Panc1 (cell line): ENCODE measurements at regions not wholly inside any gene's neighbourhood (a gene's known extent, or its start where the extent isn't known, plus 50 kb on each side); places are given as distances from the start of the nearest gene placed in this dataset.

Experiments used
- ATAC-seq: fragments of 200-7000 bp; cut with Tn5 transposase; 2 replicates; pipeline ENCODE4 v1.9.1; 2020; ENCODE audit warnings: mild to moderate bottlenecking, moderate library complexity
- BruUV-seq: library from RNA; stranded (reverse); fragments of 400-500 nt; replicated peaks from 2 replicates; lab custom pipeline; 2021; lab: Mats Ljungman, UMichigan
- CTCF ChIA-PET: fragments of 300-600 bp; sonication (Branson Sonifier 250); formaldehyde crosslinking; loops from one replicate; lab custom pipeline; 2022; ENCODE audit warnings: antibody characterized with exemption; lab: Charles Lee
- POLR2A ChIA-PET: fragments of 300-600 bp; sonication (Branson Sonifier 250); formaldehyde crosslinking; loops from one replicate; lab custom pipeline; 2022; ENCODE audit warnings: antibody characterized with exemption; lab: Charles Lee
- DNase-seq: peaks from one replicate; pipeline ENCODE4 v3.0.0-alpha.2; 2010; ENCODE audit warnings: low read depth, low spot score
- H3K27ac ChIP-seq: 2 replicates; pipeline ENCODE4 v1.5.1; 2011; ENCODE audit warnings: mild to moderate bottlenecking, low read length, inconsistent platforms
- H3K27me3 ChIP-seq: fragments of 200-500 bp; sonication (Bioruptor generic); 2 replicates; pipeline ENCODE4 v1.6.0; 2014; ENCODE audit warnings: low read length, inconsistent platforms; ENCODE audit not compliant: control insufficient read depth, insufficient read depth
- H3K36me3 ChIP-seq: fragments of 200-500 bp; sonication (Bioruptor generic); 2 replicates; pipeline ENCODE4 v1.5.1; 2014; ENCODE audit warnings: inconsistent platforms, mild to moderate bottlenecking, low read length, moderate library complexity; ENCODE audit not compliant: control insufficient read depth, insufficient read depth
- H3K4me1 ChIP-seq: 2 replicates; pipeline ENCODE4 v1.5.1; 2011; ENCODE audit warnings: inconsistent platforms, mild to moderate bottlenecking, low read length, moderate library complexity; ENCODE audit not compliant: control insufficient read depth, insufficient read depth
- H3K4me3 ChIP-seq, 2 experiments: 2 replicates each; pipeline ENCODE4 v1.5.1; 2011 to 2012; ENCODE audit warnings: low read depth in 2 of 2, low read length in 2 of 2, mild to moderate bottlenecking in 2 of 2, inconsistent platforms in 1 of 2, moderate library complexity in 1 of 2
- H3K9me3 ChIP-seq: fragments of 200-500 bp; sonication (Bioruptor generic); 2 replicates; pipeline ENCODE4 v1.5.1; 2014; ENCODE audit warnings: low read depth, mild to moderate bottlenecking, inconsistent platforms, low read length, moderate library complexity; ENCODE audit not compliant: control insufficient read depth, insufficient read depth
- CTCF ChIP-seq: fragments of 450-650 bp; IDR thresholded peaks from 2 replicates; pipeline ENCODE4 v1.5.1; 2017; ENCODE audit warnings: mild to moderate bottlenecking
- POLR2AphosphoS5 ChIP-seq: IDR thresholded peaks from 2 replicates; pipeline ENCODE4 v1.6.1; 2012; ENCODE audit warnings: mild to moderate bottlenecking, low read depth, low read length, moderate library complexity
- REST ChIP-seq, 2 experiments: IDR thresholded peaks; 2 replicates each; pipeline ENCODE4 v1.6.1; 2011 to 2012; ENCODE audit warnings: low read depth in 2 of 2, control low read depth in 1 of 2, low read length in 1 of 2, mild to moderate bottlenecking in 1 of 2, moderate library complexity in 1 of 2; ENCODE audit not compliant: insufficient read depth in 1 of 2
- SIN3A ChIP-seq: IDR thresholded peaks from 2 replicates; pipeline ENCODE4 v1.6.1; 2012; ENCODE audit warnings: low read depth, mild to moderate bottlenecking, low read length, moderate library complexity, borderline replicate concordance; ENCODE audit not compliant: insufficient read depth
- TCF7L2 ChIP-seq: IDR thresholded peaks from 2 replicates; pipeline ENCODE4 v1.6.1; 2011; ENCODE audit warnings: mild to moderate bottlenecking, low read depth, low read length, inconsistent platforms
- in situ Hi-C: cut with HindIII; loops from 2 replicates; pipeline ENCODE4 v1.10.0; 2016; ENCODE audit warnings: low sequenced_read_pairs, low pct_unique_long_range_greater_than_20kb
- intact Hi-C: fragments of 100-400 bp; cut with micrococcal nuclease; formaldehyde crosslinking; loops from one replicate; pipeline ENCODE4 v1.10.0; 2022; ENCODE audit not compliant: unreplicated experiment

- Histone ChIP-seq H3K27me3 (0 out of 2 replicates have a peak, but pooled peaks cover 2% of the 10 kb centered on the region), H3K4me3 (no peak overlapping the region), H3K4me1 (no peaks in the 10 kb centered on the region), H3K36me3 (no peaks in the 10 kb centered on the region), H3K9me3 (no peaks in the 10 kb centered on the region), H3K27ac (no peak overlapping the region)
- intact Hi-C loops: no loop called here
- BruUV-seq: no TSS peak
- in situ Hi-C loops: no loop called here
- ChIA-PET CTCF (no interaction called here), POLR2A (no interaction called here)
- TF ChIP-seq POLR2AphosphoS5 (no peak), CTCF (no peak), TCF7L2 (no peak), REST (IDR thresholded peaks at IDR 0.05; ENCODE audit: insufficient read depth in 1 of 2, low read depth in 2 of 2, low read length in 1 of 2) (no peak), SIN3A (no peak)
- DNase-seq (no peak), ATAC-seq (no peak)
Observed at GRCh38 chr2:10977003-10977402, 65.3 kb downstream of the KCNF1 start.

- BruUV-seq: no TSS peak
- no peaks in the 10 kb centered on the region for H3K36me3 ChIP-seq
- CTCF ChIA-PET: no interaction called here
- intact Hi-C loops (no loop called here), in situ Hi-C loops (no loop called here)
- TF ChIP-seq SIN3A: no peak
- POLR2A ChIA-PET: no interaction called here
- no peak for DNase-seq
- no peaks in the 10 kb centered on the region for H3K9me3 ChIP-seq
- H3K4me3 ChIP-seq: no peak overlapping the region
- no peak overlapping the region for H3K27ac ChIP-seq
- H3K27me3 ChIP-seq: 0 out of 2 replicates have a peak, but pooled peaks cover 2% of the 10 kb centered on the region
- ATAC-seq: no peak
- no peaks in the 10 kb centered on the region for H3K4me1 ChIP-seq
Observed at GRCh38 chr2:10977621-10978020, 65.9 kb downstream of the KCNF1 start.

- TF ChIP-seq SIN3A (no peak), CTCF (no peak), REST (IDR thresholded peaks at IDR 0.05; ENCODE audit: insufficient read depth in 1 of 2, low read depth in 2 of 2, low read length in 1 of 2) (no peak), TCF7L2 (no peak), POLR2AphosphoS5 (no peak)
- intact Hi-C loops (no loop called here), in situ Hi-C loops (no loop called here)
- H3K4me1 ChIP-seq: no peaks in the 10 kb centered on the region
- H3K4me3 ChIP-seq: no peak overlapping the region
- no TSS peak for BruUV-seq
- H3K27me3 ChIP-seq: 0 out of 2 replicates have a peak, but pooled peaks cover 2% of the 10 kb centered on the region
- CTCF ChIA-PET: no interaction called here
- POLR2A ChIA-PET: no interaction called here
- no peak for DNase-seq
- no peaks in the 10 kb centered on the region for H3K9me3 ChIP-seq
- H3K27ac ChIP-seq: no peak overlapping the region
- no peaks in the 10 kb centered on the region for H3K36me3 ChIP-seq
- ATAC-seq: no peak
Observed at GRCh38 chr2:10978090-10978670, 66.4 kb downstream of the KCNF1 start.
